ENCODE measurements at regions not wholly inside any gene's neighbourhood (a gene's known extent, or its start where the extent isn't known, plus 50 kb on each side); places are given as distances from the start of the nearest gene placed in this dataset.

- intact Hi-C loops (cut with DNase I) = no loop called here
- Histone ChIP-seq H3K27ac (no peak overlapping the region), H3K4me1 (no peaks in the 10 kb centered on the region), H3K27me3 (peaks cover 0 to 4% (median 0%) of the 10 kb centered on the region in 7 donors), H3K36me3 (no peaks in the 10 kb centered on the region), H3K9me3 (no peaks in the 10 kb centered on the region), H3K4me3 (no peak overlapping the region)
- 64 to 68% methylated on average over 7 of the region's 7 CpGs for WGBS, 2 donors
- DNase-seq (no peak), ATAC-seq (no peak)
- no peak for TF ChIP-seq CTCF (IDR thresholded peaks at IDR 0.05)
Measured at GRCh38 chr15:61309031-61309511, 80.0 kb upstream of the RORA start.

- no peaks in the 10 kb centered on the region for H3K36me3 ChIP-seq
- H3K9me3 ChIP-seq = no peaks in the 10 kb centered on the region
- no peak for TF ChIP-seq CTCF (IDR thresholded peaks at IDR 0.05)
- DNase-seq = no peak
- 94 to 95% methylated on average over 2 of the region's 2 CpGs for WGBS, 2 donors
- no peak for ATAC-seq
- peaks cover 0 to 4% (median 0%) of the 10 kb centered on the region in 7 donors for H3K27me3 ChIP-seq
- H3K27ac ChIP-seq = no peak overlapping the region
- H3K4me1 ChIP-seq = no peaks in the 10 kb centered on the region
- intact Hi-C loops (cut with DNase I) = no loop called here
- no peak overlapping the region for H3K4me3 ChIP-seq
Measured at GRCh38 chr15:61308437-61308836, 79.3 kb upstream of the RORA start.

GRCh38 chr15:61307474-61307873, 78.4 kb upstream of the RORA start:
- intact Hi-C loops (cut with DNase I) = no loop called here
- peaks cover 0 to 4% (median 0%) of the 10 kb centered on the region in 7 donors for H3K27me3 ChIP-seq
- no peak for TF ChIP-seq CTCF (IDR thresholded peaks at IDR 0.05)
- no peak for ATAC-seq
- no peaks in the 10 kb centered on the region for H3K36me3 ChIP-seq
- no peak for DNase-seq
- no peak overlapping the region for H3K4me3 ChIP-seq
- no peaks in the 10 kb centered on the region for H3K4me1 ChIP-seq
- H3K9me3 ChIP-seq = peaks cover 0 to 3% (median 0%) of the 10 kb centered on the region in 11 donors
- 82 to 85% methylated on average over 5 of the region's 5 CpGs for WGBS, 2 donors
- no peak overlapping the region for H3K27ac ChIP-seq

- Histone ChIP-seq H3K27me3 (no peaks in the 10 kb centered on the region), H3K9me3 (peaks cover 0 to 3% (median 0%) of the 10 kb centered on the region in 11 donors), H3K4me3 (no peak overlapping the region), H3K27ac (no peak overlapping the region), H3K4me1 (no peaks in the 10 kb centered on the region), H3K36me3 (no peaks in the 10 kb centered on the region)
- ATAC-seq = no peak
- intact Hi-C loops (cut with DNase I) = no loop called here
- no peak for DNase-seq
- no peak for TF ChIP-seq CTCF (IDR thresholded peaks at IDR 0.05)
- WGBS, 2 donors = 74 to 77% methylated on average over 3 of the region's 3 CpGs
Measured at GRCh38 chr15:61301701-61302100, 72.6 kb upstream of the RORA start.

All from heart right ventricle (tissue), 16 donors.